PC-9 (cell line): ENCODE measurements at regions not wholly inside any gene's neighbourhood (a gene's known extent, or its start where the extent isn't known, plus 50 kb on each side); places are given as distances from the start of the nearest gene placed in this dataset.

Source experiments
- BruUV-seq: library from RNA; stranded (reverse); fragments of 400-500 nt; replicated peaks from 2 replicates; lab custom pipeline; 2021; lab: Mats Ljungman, UMichigan
- CTCF ChIA-PET: fragments of 300-600 bp; sonication (Branson Sonifier 250); formaldehyde crosslinking; loops from one replicate; lab custom pipeline; 2022; ENCODE audit warnings: antibody characterized with exemption; lab: Charles Lee
- POLR2A ChIA-PET: fragments of 300-600 bp; sonication (Branson Sonifier 250); formaldehyde crosslinking; loops from one replicate; lab custom pipeline; 2022; ENCODE audit warnings: antibody characterized with exemption; ENCODE audit not compliant: unreplicated experiment; lab: Charles Lee
- DNase-seq, 2 experiments: peaks; one replicate each; pipeline versions ENCODE4 v3.0.0 to v3.0.0-alpha.2; 2015 to 2022; ENCODE audit warnings: mixed read lengths in 1 of 2
- H2AFZ ChIP-seq: fragments of 200-600 bp; sonication (generic); 2 replicates; pipeline ENCODE4 v1.8.1; 2017; ENCODE audit warnings: antibody characterized with exemption
- H3F3A ChIP-seq: fragments of 200-600 bp; sonication (generic); 2 replicates; pipeline ENCODE4 v1.8.1; 2017; ENCODE audit warnings: antibody characterized with exemption, mild to moderate bottlenecking, low read depth; ENCODE audit not compliant: insufficient read depth
- H3K27ac ChIP-seq: fragments of 200-600 bp; sonication (generic); 2 replicates; pipeline ENCODE4 v1.6.1; 2016; ENCODE audit warnings: mixed run types
- H3K27me3 ChIP-seq: fragments of 200-600 bp; sonication (generic); 2 replicates; pipeline ENCODE4 v1.6.1; 2016; ENCODE audit warnings: low read depth, mixed run types; ENCODE audit not compliant: insufficient read depth
- H3K36me3 ChIP-seq: fragments of 200-600 bp; sonication (generic); 2 replicates; pipeline ENCODE4 v1.6.1; 2016; ENCODE audit warnings: low read depth, mixed run types
- H3K4me1 ChIP-seq: fragments of 200-600 bp; sonication (generic); replicated peaks from 2 replicates; pipeline ENCODE4 v1.6.1; 2016; ENCODE audit warnings: mixed run types; ENCODE audit not compliant: insufficient read depth
- H3K4me2 ChIP-seq: fragments of 200-600 bp; sonication (generic); 2 replicates; pipeline ENCODE4 v1.6.1; 2017; ENCODE audit warnings: mixed run types
- H3K4me3 ChIP-seq: fragments of 200-600 bp; sonication (generic); 2 replicates; pipeline ENCODE4 v1.6.1; 2016; ENCODE audit warnings: mixed run types
- H3K79me2 ChIP-seq: fragments of 200-600 bp; sonication (generic); 2 replicates; pipeline ENCODE4 v1.6.1; 2017; ENCODE audit warnings: low read depth, mixed run types
- H3K9me2 ChIP-seq: fragments of 200-600 bp; sonication (generic); 2 replicates; pipeline ENCODE4 v1.8.1; 2017; ENCODE audit warnings: mild to moderate bottlenecking; ENCODE audit not compliant: insufficient read depth
- H3K9me3 ChIP-seq: fragments of 200-600 bp; sonication (generic); 2 replicates; pipeline ENCODE4 v1.8.1; 2016; ENCODE audit warnings: low read depth; ENCODE audit not compliant: insufficient read depth
- H4K20me1 ChIP-seq: fragments of 200-600 bp; sonication (generic); 2 replicates; pipeline ENCODE4 v1.8.1; 2017; ENCODE audit not compliant: insufficient read depth
- CTCF ChIP-seq: fragments of 200-600 bp; sonication (generic); conservative IDR thresholded peaks from 2 replicates; pipeline ENCODE4 v1.6.1; 2017; ENCODE audit warnings: mixed run types, antibody characterized with exemption, mild to moderate bottlenecking, moderate library complexity
- EZH2 ChIP-seq: fragments of 200-600 bp; sonication (generic); IDR thresholded peaks from 2 replicates; pipeline ENCODE4 v1.8.0; 2017; ENCODE audit warnings: antibody characterized with exemption, low read depth
- intact Hi-C: fragments of 100-400 bp; cut with micrococcal nuclease; formaldehyde crosslinking; loops from one replicate; pipeline ENCODE4 v1.10.0; 2022; ENCODE audit not compliant: unreplicated experiment

- no peak overlapping the region for H2AFZ ChIP-seq
- TF ChIP-seq CTCF (no peak), EZH2 (no peak)
- no TSS peak for BruUV-seq
- no peaks in the 10 kb centered on the region for H3K36me3 ChIP-seq
- no peak overlapping the region for H3K4me3 ChIP-seq
- H4K20me1 ChIP-seq, result no peaks in the 10 kb centered on the region
- DNase-seq, result no peak
- H3F3A ChIP-seq, result no peaks in the 10 kb centered on the region
- H3K9me3 ChIP-seq, result no peaks in the 10 kb centered on the region
- ChIA-PET CTCF (no interaction called here), POLR2A (no interaction called here)
- H3K4me2 ChIP-seq, result no peak overlapping the region
- H3K79me2 ChIP-seq, result no peaks in the 10 kb centered on the region
- no peaks in the 10 kb centered on the region for H3K4me1 ChIP-seq
- H3K27ac ChIP-seq, result no peak overlapping the region
- intact Hi-C loops, result no loop called here
- H3K27me3 ChIP-seq, result no peaks in the 10 kb centered on the region
- H3K9me2 ChIP-seq, result 0 out of 2 replicates have a peak, but pooled peaks cover 4% of the 10 kb centered on the region
These were observed 303.3 kb upstream of the CBLB start for GRCh38 chr3:106172101-106172500.

- Histone ChIP-seq H3K36me3 (no peaks in the 10 kb centered on the region), H4K20me1 (no peaks in the 10 kb centered on the region), H3K27ac (no peak overlapping the region), H3K79me2 (no peaks in the 10 kb centered on the region), H2AFZ (no peak overlapping the region), H3K4me1 (no peaks in the 10 kb centered on the region), H3K9me3 (no peaks in the 10 kb centered on the region), H3K9me2 (0 out of 2 replicates have a peak, but pooled peaks cover 4% of the 10 kb centered on the region), H3K27me3 (no peaks in the 10 kb centered on the region), H3K4me2 (no peak overlapping the region), H3F3A (no peaks in the 10 kb centered on the region), H3K4me3 (no peak overlapping the region)
- CTCF ChIA-PET, result no interaction called here
- intact Hi-C loops, result no loop called here
- no TSS peak for BruUV-seq
- no peak for DNase-seq
- TF ChIP-seq CTCF, result no peak
- no peak for TF ChIP-seq EZH2
- POLR2A ChIA-PET, result no interaction called here
These were observed 304.0 kb upstream of the CBLB start for GRCh38 chr3:106172780-106173179.

- POLR2A ChIA-PET, result no interaction called here
- Histone ChIP-seq H3K4me1 (no peaks in the 10 kb centered on the region), H3K36me3 (no peaks in the 10 kb centered on the region), H2AFZ (no peak overlapping the region), H3F3A (no peaks in the 10 kb centered on the region), H3K79me2 (no peaks in the 10 kb centered on the region), H3K9me3 (no peaks in the 10 kb centered on the region), H3K4me3 (no peak overlapping the region), H3K27me3 (no peaks in the 10 kb centered on the region), H3K4me2 (no peak overlapping the region), H4K20me1 (no peaks in the 10 kb centered on the region), H3K9me2 (0 out of 2 replicates have a peak, but pooled peaks cover 4% of the 10 kb centered on the region), H3K27ac (no peak overlapping the region)
- no peak for DNase-seq
- CTCF ChIA-PET, result no interaction called here
- no peak for TF ChIP-seq EZH2
- TF ChIP-seq CTCF, result no peak
- intact Hi-C loops, result no loop called here
- BruUV-seq, result no TSS peak
These were observed 306.5 kb upstream of the CBLB start for GRCh38 chr3:106175276-106175675.
